Activated naive CD4-positive, alpha-beta T cell treated with anti-CD3 and anti-CD28 coated beads, Interleukin-2, amount 50 U/mL, for 16 hours (primary cell): ENCODE measurements at regions not wholly inside any gene's neighbourhood (a gene's known extent, or its start where the extent isn't known, plus 50 kb on each side); places are given as distances from the start of the nearest gene placed in this dataset.

ENCODE experiments used
- DNase-seq: peaks from one replicate; pipeline ENCODE4 v3.0.0-alpha.2; 2020

GRCh38 chr11:127149410-127149809 is 148.8 kb upstream of the KIRREL3 start:
- DNase-seq = no peak

GRCh38 chr11:127143251-127143650 is 142.7 kb upstream of the KIRREL3 start:
- no peak for DNase-seq

- no peak for DNase-seq
These were observed 138.0 kb upstream of the KIRREL3 start for GRCh38 chr11:127138613-127139012.

- no peak for DNase-seq
These were observed 137.3 kb upstream of the KIRREL3 start for GRCh38 chr11:127137771-127138280.

GRCh38 chr11:127136438-127136837 is 135.9 kb upstream of the KIRREL3 start:
- DNase-seq = no peak

- DNase-seq = no peak
These were observed 134.7 kb upstream of the KIRREL3 start for GRCh38 chr11:127135256-127135655.

- DNase-seq = no peak
These were observed 132.5 kb upstream of the KIRREL3 start for GRCh38 chr11:127133061-127133460.

- no peak for DNase-seq
These were observed 129.8 kb upstream of the KIRREL3 start for GRCh38 chr11:127130321-127130720.

GRCh38 chr11:127126986-127127385 is 126.4 kb upstream of the KIRREL3 start:
- DNase-seq = no peak

GRCh38 chr11:127119356-127119755 is 118.8 kb upstream of the KIRREL3 start:
- DNase-seq = no peak

GRCh38 chr11:127118811-127119210 is 118.2 kb upstream of the KIRREL3 start:
- no peak for DNase-seq

- no peak for DNase-seq
These were observed 116.7 kb upstream of the KIRREL3 start for GRCh38 chr11:127117231-127117739.

GRCh38 chr11:127115844-127116243 is 115.3 kb upstream of the KIRREL3 start:
- no peak for DNase-seq

GRCh38 chr11:127114035-127114434 is 113.5 kb upstream of the KIRREL3 start:
- no peak for DNase-seq

GRCh38 chr11:127110542-127110941 is 110.0 kb upstream of the KIRREL3 start:
- no peak for DNase-seq

- no peak for DNase-seq
These were observed 109.4 kb upstream of the KIRREL3 start for GRCh38 chr11:127109796-127110480.

- DNase-seq = no peak
These were observed 108.3 kb upstream of the KIRREL3 start for GRCh38 chr11:127108838-127109237.

- DNase-seq = no peak
These were observed 106.4 kb upstream of the KIRREL3 start for GRCh38 chr11:127106938-127107337.

- no peak for DNase-seq
These were observed 105.3 kb upstream of the KIRREL3 start for GRCh38 chr11:127105593-127106541.

GRCh38 chr11:127103586-127104388 is 103.2 kb upstream of the KIRREL3 start:
- DNase-seq = no peak

GRCh38 chr11:127098684-127099083 is 98.1 kb upstream of the KIRREL3 start:
- no peak for DNase-seq

- no peak for DNase-seq
These were observed 80.2 kb upstream of the KIRREL3 start for GRCh38 chr11:127080735-127081134.

- DNase-seq = no peak
These were observed 75.2 kb upstream of the KIRREL3 start for GRCh38 chr11:127075758-127076157.
